H1 (cell line): ENCODE measurements at regions not wholly inside any gene's neighbourhood (a gene's known extent, or its start where the extent isn't known, plus 50 kb on each side); places are given as distances from the start of the nearest gene placed in this dataset.

Experiments used
- CTCF ChIA-PET: fragments of 300-600 bp; sonication (Branson Sonifier 250); formaldehyde crosslinking; loops from one replicate; lab custom pipeline; 2021; ENCODE audit not compliant: partially characterized antibody; lab: Charles Lee
- POLR2A ChIA-PET: fragments of 300-600 bp; sonication (Branson Sonifier 250); formaldehyde crosslinking; loops from one replicate; lab custom pipeline; 2021; ENCODE audit warnings: inconsistent platforms; ENCODE audit not compliant: partially characterized antibody; lab: Charles Lee
- DNase-seq, 2 experiments: peaks; one replicate each; pipeline versions ENCODE4 v3.0.0 to v3.0.0-alpha.2; 2010 to 2022; ENCODE audit warnings: low spot score in 2 of 2, low read depth in 1 of 2, mixed read lengths in 1 of 2
- FAIRE-seq: peaks from 2 replicates; lab custom pipeline; 2011; peaks lifted over from hg19 to GRCh38; lab: Jason Lieb, UNC
- H2AFZ ChIP-seq: 2 replicates; pipeline ENCODE4 v1.8.1; 2012; ENCODE audit warnings: low read length, inconsistent platforms
- H2AK5ac ChIP-seq: 2 replicates; pipeline ENCODE4 v1.6.1; 2013; ENCODE audit warnings: low read depth, low read length
- H2BK120ac ChIP-seq: replicated peaks from 2 replicates; pipeline ENCODE3; 2013; ENCODE audit warnings: low read depth, low read length, inconsistent platforms
- H2BK12ac ChIP-seq: 2 replicates; pipeline ENCODE4 v1.6.1; 2013; ENCODE audit warnings: low read depth, low read length
- H2BK15ac ChIP-seq: 2 replicates; pipeline ENCODE4 v1.6.1; 2013; ENCODE audit warnings: low read length
- H2BK20ac ChIP-seq: 2 replicates; pipeline ENCODE4 v1.6.1; 2013; ENCODE audit warnings: low read length
- H2BK5ac ChIP-seq: 2 replicates; pipeline ENCODE4 v1.6.1; 2013; ENCODE audit warnings: low read depth, low read length
- H3K14ac ChIP-seq: 2 replicates; pipeline ENCODE4 v1.6.1; 2013; ENCODE audit warnings: inconsistent platforms; ENCODE audit not compliant: insufficient read length
- H3K18ac ChIP-seq: 2 replicates; pipeline ENCODE4 v1.6.1; 2013; ENCODE audit warnings: low read length; ENCODE audit errors: extremely low read depth
- H3K23ac ChIP-seq: 2 replicates; pipeline ENCODE4 v1.6.1; 2013; ENCODE audit warnings: inconsistent platforms; ENCODE audit not compliant: insufficient read length
- H3K23me2 ChIP-seq: 2 replicates; pipeline ENCODE4 v1.6.1; 2013; ENCODE audit warnings: low read depth, low read length
- H3K27ac ChIP-seq: 2 replicates; pipeline ENCODE4 v1.6.1; 2011; ENCODE audit warnings: low read depth, low read length, inconsistent platforms
- H3K27me3 ChIP-seq, 4 experiments: replicated peaks in 1 of 4; 1 replicate in 1 of 4; 2 replicates in 3 of 4; pipeline versions ENCODE4 v1.6.1 to v1.8.1; 2011 to 2013; ENCODE audit warnings: low read length in 3 of 4, mild to moderate bottlenecking in 3 of 4, inconsistent platforms in 2 of 4, mixed read lengths in 2 of 4, moderate library complexity in 1 of 4; ENCODE audit not compliant: control insufficient read depth in 3 of 4, insufficient read depth in 3 of 4; ENCODE audit errors: extremely low read depth in 1 of 4
- H3K36me3 ChIP-seq, 4 experiments: 2 replicates each; pipeline versions ENCODE4 v1.6.1 to v1.8.1; 2011 to 2013; ENCODE audit warnings: mild to moderate bottlenecking in 4 of 4, low read length in 3 of 4, moderate library complexity in 2 of 4, control low read depth in 1 of 4, inconsistent platforms in 1 of 4; ENCODE audit not compliant: insufficient read depth in 4 of 4, control insufficient read depth in 2 of 4
- H3K4ac ChIP-seq: replicated peaks from 2 replicates; pipeline ENCODE3; 2013; ENCODE audit warnings: low read length, low read depth, mixed read lengths, inconsistent platforms; ENCODE audit not compliant: insufficient read length
- H3K4me1 ChIP-seq, 4 experiments: replicated peaks in 1 of 4; 1 replicate in 1 of 4; 2 replicates in 3 of 4; pipeline versions ENCODE4 v1.6.1 to v1.8.1; 2011 to 2013; ENCODE audit warnings: low read length in 3 of 4, inconsistent platforms in 2 of 4, mixed read lengths in 1 of 4; ENCODE audit not compliant: insufficient read depth in 4 of 4, control insufficient read depth in 3 of 4
- H3K4me2 ChIP-seq, 2 experiments: 2 replicates each; pipeline versions ENCODE4 v1.6.1 to v1.8.1; 2011 to 2013; ENCODE audit warnings: low read depth in 2 of 2, low read length in 2 of 2, control low read depth in 1 of 2, inconsistent platforms in 1 of 2, mild to moderate bottlenecking in 1 of 2; ENCODE audit not compliant: insufficient read depth in 1 of 2
- H3K4me3 ChIP-seq, 4 experiments: fragments of 200-600, 300-600 bp in 1 of 4; sonication (generic), shearing (Covaris generic), sonication (Bioruptor Twin) in 1 of 4; 2 replicates each; pipeline versions ENCODE4 v1.5.1 to v1.8.1; 2011 to 2016; ENCODE audit warnings: low read length in 4 of 4, low read depth in 3 of 4, control low read depth in 2 of 4, inconsistent platforms in 2 of 4, mild to moderate bottlenecking in 2 of 4, mixed read lengths in 1 of 4, moderate library complexity in 1 of 4; ENCODE audit not compliant: insufficient read depth in 2 of 4; ENCODE audit errors: extremely low read depth in 1 of 4
- H3K56ac ChIP-seq: replicated peaks from 2 replicates; pipeline ENCODE3; 2013; ENCODE audit warnings: low read depth, mild to moderate bottlenecking, mixed read lengths, low read length, inconsistent platforms; ENCODE audit not compliant: insufficient read length
- H3K79me1 ChIP-seq: 2 replicates; pipeline ENCODE4 v1.6.1; 2013; ENCODE audit warnings: low read depth, low read length, control low read depth
- H3K79me2 ChIP-seq, 2 experiments: 2 replicates each; pipeline versions ENCODE4 v1.6.1 to v1.8.1; 2012 to 2013; ENCODE audit warnings: low read length in 2 of 2, mild to moderate bottlenecking in 2 of 2, inconsistent platforms in 1 of 2; ENCODE audit not compliant: insufficient read depth in 2 of 2, control insufficient read depth in 1 of 2
- H3K9ac ChIP-seq, 4 experiments: replicated peaks in 1 of 4; 1 replicate in 1 of 4; 2 replicates in 3 of 4; pipeline versions ENCODE4 v1.6.1 to v1.8.1; 2011 to 2013; ENCODE audit warnings: low read depth in 3 of 4, low read length in 3 of 4, control low read depth in 2 of 4, mild to moderate bottlenecking in 2 of 4, moderate library complexity in 2 of 4, inconsistent platforms in 1 of 4; ENCODE audit errors: extremely low read depth in 1 of 4
- H3K9me3 ChIP-seq, 2 experiments: 2 replicates each; pipeline versions ENCODE4 v1.6.1 to v1.8.1; 2012 to 2013; ENCODE audit warnings: mild to moderate bottlenecking in 2 of 2, moderate library complexity in 2 of 2, control low read depth in 1 of 2, inconsistent platforms in 1 of 2, low read depth in 1 of 2, low read length in 1 of 2, mixed read lengths in 1 of 2; ENCODE audit not compliant: insufficient read depth in 2 of 2
- H4K20me1 ChIP-seq, 2 experiments: replicated peaks in 1 of 2; 2 replicates each; pipeline versions ENCODE3 to v1.8.1; 2011 to 2013; ENCODE audit warnings: inconsistent platforms in 2 of 2, low read length in 2 of 2, mild to moderate bottlenecking in 1 of 2; ENCODE audit not compliant: insufficient read depth in 2 of 2, control insufficient read depth in 1 of 2
- H4K5ac ChIP-seq: 2 replicates; pipeline ENCODE4 v1.6.1; 2013; ENCODE audit warnings: low read length, low read depth, mixed read lengths, inconsistent platforms; ENCODE audit not compliant: insufficient read length
- H4K8ac ChIP-seq: 2 replicates; pipeline ENCODE4 v1.8.0; 2013; ENCODE audit warnings: mild to moderate bottlenecking, moderate library complexity, low read length, inconsistent platforms; ENCODE audit not compliant: insufficient read depth; ENCODE audit errors: extremely low read depth
- H4K91ac ChIP-seq: replicated peaks from 2 replicates; pipeline ENCODE3; 2013; ENCODE audit warnings: low read length, mixed read lengths, inconsistent platforms; ENCODE audit not compliant: insufficient read length
- ASH2L ChIP-seq: fragments of 200-600, 300-600 bp; sonication (generic); IDR thresholded peaks from one replicate; pipeline ENCODE4 v1.7.1; 2017; ENCODE audit warnings: low read length
- BRCA1 ChIP-seq: IDR thresholded peaks from 2 replicates; pipeline ENCODE4 v1.6.1; 2012; ENCODE audit warnings: low read depth, low read length, improper control_type of control experiment
- CTBP2 ChIP-seq: IDR thresholded peaks from 2 replicates; pipeline ENCODE4 v1.7.0; 2011; ENCODE audit warnings: borderline replicate concordance, mild to moderate bottlenecking, moderate library complexity, mixed read lengths, low read length; ENCODE audit not compliant: insufficient read depth, insufficient read length
- KDM4A ChIP-seq: IDR thresholded peaks from one replicate; pipeline ENCODE4 v1.7.1; 2012; ENCODE audit warnings: low read depth, mild to moderate bottlenecking, moderate library complexity, low read length, inconsistent platforms; ENCODE audit not compliant: severe bottlenecking
- NANOG ChIP-seq: IDR thresholded peaks from 2 replicates; pipeline ENCODE4 v1.6.1; 2011; ENCODE audit warnings: low read length, low read depth, mild to moderate bottlenecking, inconsistent platforms; ENCODE audit not compliant: insufficient read depth, poor library complexity, severe bottlenecking
- SIN3A ChIP-seq, 2 experiments: IDR thresholded peaks in 1 of 2; conservative IDR thresholded peaks in 1 of 2; 2 replicates each; pipeline ENCODE4 v1.6.1; 2011 to 2012; ENCODE audit warnings: low read length in 2 of 2, improper control_type of control experiment in 1 of 2, low read depth in 1 of 2, mild to moderate bottlenecking in 1 of 2
- SIRT6 ChIP-seq: IDR thresholded peaks from one replicate; pipeline ENCODE4 v1.7.1; 2012; ENCODE audit warnings: low read length, inconsistent platforms
- SUZ12 ChIP-seq: fragments of 200-600 bp; sonication (generic); IDR thresholded peaks from 2 replicates; pipeline ENCODE4 v1.6.1; 2012; ENCODE audit warnings: mild to moderate bottlenecking, inconsistent platforms, low read length, moderate library complexity, mixed read lengths
- TBP ChIP-seq: IDR thresholded peaks from 2 replicates; pipeline ENCODE4 v1.6.1; 2011; ENCODE audit warnings: low read depth, low read length, improper control_type of control experiment
- TCF12 ChIP-seq: IDR thresholded peaks from 2 replicates; pipeline ENCODE4 v1.6.1; 2011; ENCODE audit warnings: low read depth, mild to moderate bottlenecking, low read length
- whole genome bisulfite sequencing, 2 experiments: shearing (Covaris generic) in 1 of 2; methylation state at CpG; one replicate each; pipeline versions ENCODE4 v1.1.6 to v1.1.7; 2013 to 2015; ENCODE audit warnings: low lambda C conversion rate in 2 of 2, mixed read lengths in 2 of 2, inconsistent platforms in 1 of 2, low coverage in 1 of 2, missing lambda C conversion rate in 1 of 2; ENCODE audit not compliant: insufficient replicate concordance in 2 of 2, insufficient coverage in 1 of 2, insufficient read length in 1 of 2; ENCODE audit errors: extremely low coverage in 1 of 2, missing lambda C conversion rate in 1 of 2; 5-methylcytosine and 5-hydroxymethylcytosine counted together
- TF ChIP-seq, protein P1 (sequence below): IDR thresholded peaks from 2 replicates; pipeline ENCODE4 v1.6.1; 2011; ENCODE audit warnings: low read length, improper control_type of control experiment
- TF ChIP-seq, protein P2 (sequence below): IDR thresholded peaks from 2 replicates; pipeline ENCODE4 v1.6.1; 2012; ENCODE audit warnings: low read length, inconsistent platforms

DNA sequence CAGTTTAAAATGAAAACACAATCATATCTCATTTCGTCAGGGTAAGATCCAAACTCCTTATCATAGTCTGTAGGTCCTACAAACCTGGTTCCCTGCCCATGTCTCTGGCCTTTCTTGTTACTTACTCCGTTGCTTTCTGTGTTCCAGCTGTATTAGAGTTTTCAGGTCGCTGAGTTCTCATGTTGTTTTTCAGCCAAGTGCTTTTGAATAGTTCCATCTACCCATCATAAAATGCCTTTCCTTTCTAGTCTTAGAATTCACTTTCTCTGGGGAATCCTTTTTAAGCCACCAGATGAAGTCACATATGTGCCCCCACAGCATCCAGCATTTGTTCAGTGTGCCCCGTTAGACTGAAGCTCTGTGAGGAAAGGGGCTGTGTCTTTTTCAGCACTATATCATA is 228.7 kb downstream of the YTHDC2 start:
- no peak overlapping the region for H3K4me2 ChIP-seq
- H2BK12ac ChIP-seq = no peak overlapping the region
- H3K79me2 ChIP-seq = no peaks in the 10 kb centered on the region
- no peak overlapping the region for H3K14ac ChIP-seq
- H3K79me1 ChIP-seq = no peaks in the 10 kb centered on the region
- H2AK5ac ChIP-seq = no peak overlapping the region
- no peak overlapping the region for H3K23ac ChIP-seq
- H4K5ac ChIP-seq = no peak overlapping the region
- no peaks in the 10 kb centered on the region for H3K36me3 ChIP-seq
- H3K27ac ChIP-seq = no peak overlapping the region
- no peak overlapping the region for H2BK20ac ChIP-seq
- H4K20me1 ChIP-seq = no peaks in the 10 kb centered on the region
- no peaks in the 10 kb centered on the region for H3K27me3 ChIP-seq
- H2BK120ac ChIP-seq = no peak overlapping the region
- 85% methylated on average over 4 of the region's 4 CpGs; no CpG with 5 or more reads in 1 of the 2 experiments for WGBS, 2 experiments
- H2BK5ac ChIP-seq = no peak overlapping the region
- ChIA-PET POLR2A (no interaction called here), CTCF (interaction anchor here (0.7 to 1.6 kb wide), 5 partner anchors 8 to 570 kb away, joined by 3 read pairs; no protein-coding TSS in a partner anchor)
- no peak for FAIRE-seq
- H4K91ac ChIP-seq = no peak overlapping the region
- H3K4ac ChIP-seq = no peak overlapping the region
- no peaks in the 10 kb centered on the region; the same call in 1 of the 2 replicates for H3K23me2 ChIP-seq
- no peak overlapping the region for H3K4me3 ChIP-seq
- H4K8ac ChIP-seq = no peak overlapping the region
- no peak overlapping the region for H2BK15ac ChIP-seq
- no peak overlapping the region for H3K18ac ChIP-seq
- H3K4me1 ChIP-seq = no peaks in the 10 kb centered on the region
- no peak overlapping the region for H3K56ac ChIP-seq
- DNase-seq = no peak
- no peak overlapping the region for H3K9ac ChIP-seq
- no peaks in the 10 kb centered on the region for H3K9me3 ChIP-seq
- H2AFZ ChIP-seq = no peak overlapping the region
- TF ChIP-seq SUZ12 (no peak), SIN3A (conservative IDR thresholded peaks at IDR 0.05 in 1 of 2, IDR thresholded peaks at IDR 0.05 in 1 of 2; ENCODE audit: low read depth in 1 of 2, low read length in 2 of 2) (no peak), SIRT6 (no peak), TBP (no peak), BRCA1 (no peak), NANOG (no peak), TCF12 (no peak), ASH2L (no peak), CTBP2 (no peak), KDM4A (no peak)
- TF ChIP-seq, protein P1, sequence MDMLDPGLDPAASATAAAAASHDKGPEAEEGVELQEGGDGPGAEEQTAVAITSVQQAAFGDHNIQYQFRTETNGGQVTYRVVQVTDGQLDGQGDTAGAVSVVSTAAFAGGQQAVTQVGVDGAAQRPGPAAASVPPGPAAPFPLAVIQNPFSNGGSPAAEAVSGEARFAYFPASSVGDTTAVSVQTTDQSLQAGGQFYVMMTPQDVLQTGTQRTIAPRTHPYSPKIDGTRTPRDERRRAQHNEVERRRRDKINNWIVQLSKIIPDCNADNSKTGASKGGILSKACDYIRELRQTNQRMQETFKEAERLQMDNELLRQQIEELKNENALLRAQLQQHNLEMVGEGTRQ = no peak
- TF ChIP-seq, protein P2, sequence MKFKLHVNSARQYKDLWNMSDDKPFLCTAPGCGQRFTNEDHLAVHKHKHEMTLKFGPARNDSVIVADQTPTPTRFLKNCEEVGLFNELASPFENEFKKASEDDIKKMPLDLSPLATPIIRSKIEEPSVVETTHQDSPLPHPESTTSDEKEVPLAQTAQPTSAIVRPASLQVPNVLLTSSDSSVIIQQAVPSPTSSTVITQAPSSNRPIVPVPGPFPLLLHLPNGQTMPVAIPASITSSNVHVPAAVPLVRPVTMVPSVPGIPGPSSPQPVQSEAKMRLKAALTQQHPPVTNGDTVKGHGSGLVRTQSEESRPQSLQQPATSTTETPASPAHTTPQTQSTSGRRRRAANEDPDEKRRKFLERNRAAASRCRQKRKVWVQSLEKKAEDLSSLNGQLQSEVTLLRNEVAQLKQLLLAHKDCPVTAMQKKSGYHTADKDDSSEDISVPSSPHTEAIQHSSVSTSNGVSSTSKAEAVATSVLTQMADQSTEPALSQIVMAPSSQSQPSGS = no peak
